NCI-H226 (cell line): ENCODE measurements at regions not wholly inside any gene's neighbourhood (a gene's known extent, or its start where the extent isn't known, plus 50 kb on each side); places are given as distances from the start of the nearest gene placed in this dataset.
"Not testable (repeated sequence)": the region's sequence is repeated elsewhere in the genome, so short reads cannot be mapped to it uniquely, and the experiment has no call there.

Experiments used
- DNase-seq: peaks from one replicate; pipeline ENCODE4 v3.0.0-alpha.2; 2015

GRCh38 chr6:164345806-164346496 lies 931.4 kb downstream of the QKI start:
- no peak for DNase-seq

- DNase-seq: no peak
These were observed 930.8 kb downstream of the QKI start for GRCh38 chr6:164345327-164345726.

- no peak for DNase-seq
These were observed 930.3 kb downstream of the QKI start for GRCh38 chr6:164344801-164345291.

- not testable (repeated sequence) for DNase-seq
These were observed 924.9 kb downstream of the QKI start for GRCh38 chr6:164339442-164339841.

- no peak for DNase-seq
These were observed 923.4 kb downstream of the QKI start for GRCh38 chr6:164337925-164338397.

GRCh38 chr6:164337024-164337924 lies 922.8 kb downstream of the QKI start:
- DNase-seq: no peak

- DNase-seq: no peak
These were observed 921.9 kb downstream of the QKI start for GRCh38 chr6:164336455-164336854.

GRCh38 chr6:164331026-164331425 lies 916.5 kb downstream of the QKI start:
- no peak for DNase-seq

- DNase-seq: no peak
These were observed 910.6 kb downstream of the QKI start for GRCh38 chr6:164325168-164325567.

- no peak for DNase-seq
These were observed 908.0 kb downstream of the QKI start for GRCh38 chr6:164322533-164322932.

GRCh38 chr6:164321297-164321696 lies 906.8 kb downstream of the QKI start:
- no peak for DNase-seq

GRCh38 chr6:164315376-164315775 lies 900.9 kb downstream of the QKI start:
- DNase-seq: no peak

GRCh38 chr6:164308339-164308738 lies 893.8 kb downstream of the QKI start:
- no peak for DNase-seq

- no peak for DNase-seq
These were observed 888.8 kb downstream of the QKI start for GRCh38 chr6:164303102-164303964.

- no peak for DNase-seq
These were observed 881.9 kb downstream of the QKI start for GRCh38 chr6:164296411-164296810.

- DNase-seq: no peak
These were observed 879.7 kb downstream of the QKI start for GRCh38 chr6:164294047-164294784.

- DNase-seq: no peak
These were observed 876.7 kb downstream of the QKI start for GRCh38 chr6:164291224-164291623.

- no peak for DNase-seq
These were observed 875.6 kb downstream of the QKI start for GRCh38 chr6:164290101-164290500.

GRCh38 chr6:164286011-164286410 lies 871.5 kb downstream of the QKI start:
- DNase-seq: no peak

GRCh38 chr6:164283574-164283973 lies 869.1 kb downstream of the QKI start:
- no peak for DNase-seq

- no peak for DNase-seq
These were observed 861.7 kb downstream of the QKI start for GRCh38 chr6:164276211-164276610.

- DNase-seq: no peak
These were observed 861.3 kb downstream of the QKI start for GRCh38 chr6:164275773-164276172.
